ENCODE measurements at regions not wholly inside any gene's neighbourhood (a gene's known extent, or its start where the extent isn't known, plus 50 kb on each side); places are given as distances from the start of the nearest gene placed in this dataset.

DNA sequence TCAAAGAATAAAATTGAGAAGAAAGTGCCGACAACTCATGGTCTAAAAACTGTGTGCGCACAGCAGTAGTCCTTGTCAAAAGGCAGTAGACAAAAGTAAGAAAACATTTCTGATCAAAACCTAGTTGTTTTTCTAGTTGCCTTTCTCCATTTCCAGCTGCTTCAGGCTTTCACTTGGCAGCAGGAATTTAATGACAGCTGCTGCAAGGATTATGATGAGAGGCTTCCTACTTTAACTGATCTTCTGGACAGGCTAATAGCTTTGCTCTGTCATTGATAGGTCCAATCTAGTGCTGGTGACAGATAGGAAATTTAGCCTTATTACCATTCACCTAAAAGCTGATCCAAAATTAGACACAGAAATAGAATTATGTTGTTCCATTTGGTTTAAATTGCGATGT is 110.7 kb upstream of the SEMA3C start:
- H3K27me3 ChIP-seq (ENCODE audit: control insufficient read depth in 4 of 4, insufficient read depth in 4 of 4, low read length in 3 of 4) = no peaks in the 10 kb centered on the region
- no peak for DNase-seq (ENCODE audit: low spot score)
- 85% methylated on average over 3 of the region's 3 CpGs for WGBS
- TF ChIP-seq YY1 (IDR thresholded peaks at IDR 0.05) (no peak), HNF4A (conservative IDR thresholded peaks at IDR 0.05) (no peak), REST (IDR thresholded peaks at IDR 0.05) (no peak), SP1 (IDR thresholded peaks at IDR 0.05) (no peak), RXRA (IDR thresholded peaks at IDR 0.05) (no peak), EGR1 (IDR thresholded peaks at IDR 0.05; ENCODE audit: low read depth in 2 of 2) (no peak), JUND (IDR thresholded peaks at IDR 0.05) (no peak), FOXA1 (IDR thresholded peaks at IDR 0.05) (no peak), GABPA (IDR thresholded peaks at IDR 0.05 in 1 of 2, conservative IDR thresholded peaks at IDR 0.05 in 1 of 2) (no peak), NR2F2 (IDR thresholded peaks at IDR 0.05) (no peak), HNF4G (IDR thresholded peaks at IDR 0.05) (no peak), FOXA2 (IDR thresholded peaks at IDR 0.05) (no peak), MAX (IDR thresholded peaks at IDR 0.05) (no peak), TAF1 (conservative IDR thresholded peaks at IDR 0.05) (no peak), RAD21 (IDR thresholded peaks at IDR 0.05) (no peak), ZBTB33 (IDR thresholded peaks at IDR 0.05) (no peak), ATF3 (IDR thresholded peaks at IDR 0.05) (no peak)
- TF ChIP-seq, protein P1, sequence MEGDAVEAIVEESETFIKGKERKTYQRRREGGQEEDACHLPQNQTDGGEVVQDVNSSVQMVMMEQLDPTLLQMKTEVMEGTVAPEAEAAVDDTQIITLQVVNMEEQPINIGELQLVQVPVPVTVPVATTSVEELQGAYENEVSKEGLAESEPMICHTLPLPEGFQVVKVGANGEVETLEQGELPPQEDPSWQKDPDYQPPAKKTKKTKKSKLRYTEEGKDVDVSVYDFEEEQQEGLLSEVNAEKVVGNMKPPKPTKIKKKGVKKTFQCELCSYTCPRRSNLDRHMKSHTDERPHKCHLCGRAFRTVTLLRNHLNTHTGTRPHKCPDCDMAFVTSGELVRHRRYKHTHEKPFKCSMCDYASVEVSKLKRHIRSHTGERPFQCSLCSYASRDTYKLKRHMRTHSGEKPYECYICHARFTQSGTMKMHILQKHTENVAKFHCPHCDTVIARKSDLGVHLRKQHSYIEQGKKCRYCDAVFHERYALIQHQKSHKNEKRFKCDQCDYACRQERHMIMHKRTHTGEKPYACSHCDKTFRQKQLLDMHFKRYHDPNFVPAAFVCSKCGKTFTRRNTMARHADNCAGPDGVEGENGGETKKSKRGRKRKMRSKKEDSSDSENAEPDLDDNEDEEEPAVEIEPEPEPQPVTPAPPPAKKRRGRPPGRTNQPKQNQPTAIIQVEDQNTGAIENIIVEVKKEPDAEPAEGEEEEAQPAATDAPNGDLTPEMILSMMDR (IDR thresholded peaks at IDR 0.05; ENCODE audit: low read depth, low read length, missing input control) = no peak
- no peak overlapping the region for H3K9ac ChIP-seq (ENCODE audit: low read depth in 1 of 2, low read length in 2 of 2)
- no peak overlapping the region for H3K4me3 ChIP-seq (ENCODE audit: low read depth in 1 of 3, low read length in 3 of 3)
- no peaks in the 10 kb centered on the region for H3K36me3 ChIP-seq (ENCODE audit: control insufficient read depth in 4 of 4, insufficient read depth in 3 of 4, low read depth in 1 of 4, low read length in 3 of 4)
- no peak overlapping the region for H3K27ac ChIP-seq (ENCODE audit: low read depth in 1 of 2, low read length in 2 of 2)
- no peaks in the 10 kb centered on the region for H3K4me1 ChIP-seq (ENCODE audit: control insufficient read depth in 4 of 4, insufficient read depth in 4 of 4, low read length in 3 of 4)
- H3K9me3 ChIP-seq (ENCODE audit: control insufficient read depth in 4 of 4, low read length in 3 of 4) = no peaks in the 10 kb centered on the region
